Osteocyte (in vitro differentiated cells): ENCODE measurements at regions not wholly inside any gene's neighbourhood (a gene's known extent, or its start where the extent isn't known, plus 50 kb on each side); places are given as distances from the start of the nearest gene placed in this dataset.

ENCODE experiments used
- DNase-seq: peaks from one replicate; pipeline ENCODE4 v3.0.0; 2021; ENCODE audit warnings: mixed read lengths; ENCODE audit not compliant: unreplicated experiment; ENCODE audit errors: extremely low spot score
- H3K27ac Mint-ChIP-seq: one replicate; pipeline ENCODE4 v1.8.0; 2021; ENCODE audit warnings: mild to moderate bottlenecking, mixed read lengths; ENCODE audit not compliant: unreplicated experiment
- H3K27me3 Mint-ChIP-seq: one replicate; pipeline ENCODE4 v1.8.0; 2021; ENCODE audit warnings: mixed read lengths; ENCODE audit not compliant: unreplicated experiment
- H3K36me3 Mint-ChIP-seq: one replicate; pipeline ENCODE4 v1.8.0; 2021; ENCODE audit warnings: mixed read lengths; ENCODE audit not compliant: unreplicated experiment
- H3K4me1 Mint-ChIP-seq: one replicate; pipeline ENCODE4 v1.8.0; 2021; ENCODE audit warnings: mixed read lengths; ENCODE audit not compliant: unreplicated experiment
- H3K4me3 Mint-ChIP-seq: one replicate; pipeline ENCODE4 v1.8.0; 2021; ENCODE audit warnings: mild to moderate bottlenecking, moderate library complexity, mixed read lengths; ENCODE audit not compliant: unreplicated experiment
- H3K9me3 Mint-ChIP-seq: one replicate; pipeline ENCODE4 v1.8.0; 2021; ENCODE audit warnings: mixed read lengths; ENCODE audit not compliant: unreplicated experiment
- CTCF ChIP-seq: fragments of 200-600 bp; sonication (generic); IDR thresholded peaks from 2 replicates; pipeline ENCODE4 v1.5.0; 2021; ENCODE audit warnings: antibody characterized with exemption, mild to moderate bottlenecking, moderate library complexity

GRCh38 chr12:4138051-4138450, 135.5 kb upstream of the CCND2 start:
- no peak for DNase-seq
- Mint-ChIP-seq H3K27ac (no peak overlapping the region), H3K9me3 (no peaks in the 10 kb centered on the region), H3K4me3 (no peak overlapping the region), H3K27me3 (peaks cover 17% of the 10 kb centered on the region), H3K4me1 (no peaks in the 10 kb centered on the region), H3K36me3 (no peaks in the 10 kb centered on the region)
- no peak for TF ChIP-seq CTCF

- H3K4me1 Mint-ChIP-seq, result no peaks in the 10 kb centered on the region
- H3K27me3 Mint-ChIP-seq, result peaks cover 18% of the 10 kb centered on the region
- no peak for TF ChIP-seq CTCF
- H3K27ac Mint-ChIP-seq, result no peak overlapping the region
- peak; percentile 23 for DNase-seq
- no peaks in the 10 kb centered on the region for H3K9me3 Mint-ChIP-seq
- H3K4me3 Mint-ChIP-seq, result no peak overlapping the region
- H3K36me3 Mint-ChIP-seq, result no peaks in the 10 kb centered on the region
Measured at GRCh38 chr12:4137441-4137840, 136.1 kb upstream of the CCND2 start.

- no peak overlapping the region for H3K27ac Mint-ChIP-seq
- H3K36me3 Mint-ChIP-seq, result no peaks in the 10 kb centered on the region
- no peaks in the 10 kb centered on the region for H3K9me3 Mint-ChIP-seq
- TF ChIP-seq CTCF, result no peak
- peaks cover 21% of the 10 kb centered on the region for H3K27me3 Mint-ChIP-seq
- H3K4me3 Mint-ChIP-seq, result no peak overlapping the region
- H3K4me1 Mint-ChIP-seq, result no peaks in the 10 kb centered on the region
- peak; percentile 34 for DNase-seq
Measured at GRCh38 chr12:4137015-4137414, 136.5 kb upstream of the CCND2 start.

- Mint-ChIP-seq H3K27me3 (peaks cover 29% of the 10 kb centered on the region), H3K4me1 (no peaks in the 10 kb centered on the region), H3K4me3 (no peak overlapping the region), H3K9me3 (no peaks in the 10 kb centered on the region), H3K27ac (no peak overlapping the region), H3K36me3 (no peaks in the 10 kb centered on the region)
- no peak for DNase-seq
- TF ChIP-seq CTCF, result no peak
Measured at GRCh38 chr12:4135919-4136605, 137.5 kb upstream of the CCND2 start.

GRCh38 chr12:4134448-4135263, 138.9 kb upstream of the CCND2 start:
- DNase-seq, result peak; percentile 49
- Mint-ChIP-seq H3K36me3 (no peaks in the 10 kb centered on the region), H3K27ac (no peak overlapping the region), H3K4me1 (no peaks in the 10 kb centered on the region), H3K9me3 (no peaks in the 10 kb centered on the region), H3K27me3 (peaks cover 34% of the 10 kb centered on the region), H3K4me3 (no peak overlapping the region)
- no peak for TF ChIP-seq CTCF
